GM23338 (cell line): ENCODE measurements at regions not wholly inside any gene's neighbourhood (a gene's known extent, or its start where the extent isn't known, plus 50 kb on each side); places are given as distances from the start of the nearest gene placed in this dataset.
"Not testable (repeated sequence)": the region's sequence is repeated elsewhere in the genome, so short reads cannot be mapped to it uniquely, and the experiment has no call there.

Source experiments
- CREB1 ChIP-seq: fragments of 250-450 bp; sonication (Bioruptor Pico); IDR thresholded peaks from 2 replicates; pipeline ENCODE4 v1.5.0; 2020; ENCODE audit warnings: low read depth, mild to moderate bottlenecking, moderate library complexity
- CTCF ChIP-seq, 2 experiments: fragments of 200-600 bp in 1 of 2; sonication (generic) in 1 of 2; conservative IDR thresholded peaks; 2 replicates each; pipeline versions ENCODE4 v1.5.1 to v1.6.1; 2016 to 2017; ENCODE audit warnings: antibody characterized with exemption in 2 of 2, low read depth in 2 of 2, mild to moderate bottlenecking in 2 of 2, moderate library complexity in 1 of 2
- ETS1 ChIP-seq: IDR thresholded peaks from 2 replicates; pipeline ENCODE4 v1.6.1; 2016; ENCODE audit warnings: antibody characterized with exemption
- EZH2 ChIP-seq: fragments of 200-600 bp; sonication (generic); IDR thresholded peaks from one replicate; pipeline ENCODE4 v1.8.0; 2017; ENCODE audit warnings: antibody characterized with exemption, mild to moderate bottlenecking, low read depth; ENCODE audit not compliant: unreplicated experiment
- EZH2phosphoT487 ChIP-seq: fragments of 200-600 bp; sonication (generic); IDR thresholded peaks from one replicate; pipeline ENCODE4 v1.8.1; 2018; ENCODE audit warnings: antibody characterized with exemption; ENCODE audit not compliant: unreplicated experiment
- JUNB ChIP-seq: IDR thresholded peaks from one replicate; pipeline ENCODE4 v1.6.1; 2016; ENCODE audit warnings: antibody characterized with exemption; ENCODE audit not compliant: unreplicated experiment
- NANOG ChIP-seq: IDR thresholded peaks from 2 replicates; pipeline ENCODE4 v1.6.1; 2016; ENCODE audit warnings: antibody characterized with exemption, borderline replicate concordance
- POLR2AphosphoS5 ChIP-seq: IDR thresholded peaks from 2 replicates; pipeline ENCODE4 v1.6.1; 2016; ENCODE audit warnings: antibody characterized with exemption, low read depth
- REST ChIP-seq: IDR thresholded peaks from one replicate; pipeline ENCODE4 v1.6.1; 2018; ENCODE audit warnings: antibody characterized with exemption; ENCODE audit not compliant: unreplicated experiment
- STAT1 ChIP-seq: IDR thresholded peaks from one replicate; pipeline ENCODE4 v1.6.1; 2016; ENCODE audit warnings: antibody characterized with exemption; ENCODE audit not compliant: unreplicated experiment
- ZNF331 ChIP-seq: fragments of 250-450 bp; sonication (Bioruptor Pico); IDR thresholded peaks from 2 replicates; pipeline ENCODE4 v1.5.0; 2020; ENCODE audit warnings: low read depth, mild to moderate bottlenecking, moderate library complexity

GRCh38 chr4:164141755-164142375 is 612.1 kb upstream of the SMIM31 start:
- not testable (repeated sequence) for TF ChIP-seq CTCF (conservative IDR thresholded peaks at IDR 0.05; ENCODE audit: low read depth in 2 of 2); CREB1 (CRISPR knock-in tag); POLR2AphosphoS5; REST; ETS1; EZH2phosphoT487; JUNB; EZH2; ZNF331; STAT1; NANOG
